ENCODE measurements at regions not wholly inside any gene's neighbourhood (a gene's known extent, or its start where the extent isn't known, plus 50 kb on each side); places are given as distances from the start of the nearest gene placed in this dataset.

- H3K27ac ChIP-seq (ENCODE audit: low read depth, low read length), result no peak overlapping the region
- H3K27me3 ChIP-seq (ENCODE audit: control insufficient read depth, insufficient read depth, low read length), result no peaks in the 10 kb centered on the region
- no peak for DNase-seq (ENCODE audit: low read depth, low spot score)
- POLR2A ChIA-PET, result no interaction called here
- CTCF ChIA-PET, result no interaction called here
- no peak for TF ChIP-seq CTCF (IDR thresholded peaks at IDR 0.05; ENCODE audit: low read depth, low read length)
- no peak overlapping the region for H3K4me3 ChIP-seq (ENCODE audit: low read depth, low read length)
- H3K9me3 ChIP-seq (ENCODE audit: control insufficient read depth, insufficient read depth, low read length), result no peaks in the 10 kb centered on the region
Measured at GRCh38 chr7:96599288-96599936, 110.2 kb downstream of the SEM1 start.

- DNase-seq (ENCODE audit: low read depth, low spot score), result no peak
- H3K27me3 ChIP-seq (ENCODE audit: control insufficient read depth, insufficient read depth, low read length), result no peaks in the 10 kb centered on the region
- ChIA-PET POLR2A (interaction anchor here (0.6 kb wide), 1 partner anchor 350 kb away, joined by 5 read pairs; no protein-coding TSS in a partner anchor), CTCF (interaction anchor here (0.6 to 1.5 kb wide), 2 partner anchors 10 to 429 kb away, joined by 3 to 4 read pairs; no protein-coding TSS in a partner anchor)
- no peak overlapping the region for H3K4me3 ChIP-seq (ENCODE audit: low read depth, low read length)
- H3K27ac ChIP-seq (ENCODE audit: low read depth, low read length), result no peak overlapping the region
- H3K9me3 ChIP-seq (ENCODE audit: control insufficient read depth, insufficient read depth, low read length), result no peaks in the 10 kb centered on the region
- no peak for TF ChIP-seq CTCF (IDR thresholded peaks at IDR 0.05; ENCODE audit: low read depth, low read length)
Measured at GRCh38 chr7:96598421-96598820, 111.2 kb downstream of the SEM1 start.

- no peak overlapping the region for H3K27ac ChIP-seq (ENCODE audit: low read depth, low read length)
- POLR2A ChIA-PET, result no interaction called here
- DNase-seq (ENCODE audit: low read depth, low spot score), result no peak
Measured at GRCh38 chr7:96596120-96596826, 113.4 kb downstream of the SEM1 start.

GRCh38 chr7:96591900-96592676 is 117.6 kb downstream of the SEM1 start:
- ChIA-PET CTCF (no interaction called here), POLR2A (no interaction called here)
- H3K27ac ChIP-seq (ENCODE audit: low read depth, low read length), result no peak overlapping the region
- H3K9me3 ChIP-seq (ENCODE audit: control insufficient read depth, insufficient read depth, low read length), result no peaks in the 10 kb centered on the region
- no peak for DNase-seq (ENCODE audit: low read depth, low spot score)
- TF ChIP-seq CTCF (IDR thresholded peaks at IDR 0.05; ENCODE audit: low read depth, low read length), result no peak
- H3K4me3 ChIP-seq (ENCODE audit: low read depth, low read length), result no peak overlapping the region
- H3K27me3 ChIP-seq (ENCODE audit: control insufficient read depth, insufficient read depth, low read length), result no peaks in the 10 kb centered on the region

More at GRCh38 chr7:96596120-96596826, 113.4 kb downstream of the SEM1 start:
- CTCF ChIA-PET, result no interaction called here
- Histone ChIP-seq H3K9me3 (ENCODE audit: control insufficient read depth, insufficient read depth, low read length) (no peaks in the 10 kb centered on the region), H3K4me3 (ENCODE audit: low read depth, low read length) (no peak overlapping the region), H3K27me3 (ENCODE audit: control insufficient read depth, insufficient read depth, low read length) (no peaks in the 10 kb centered on the region)
- no peak for TF ChIP-seq CTCF (IDR thresholded peaks at IDR 0.05; ENCODE audit: low read depth, low read length)
